ENCODE measurements at regions not wholly inside any gene's neighbourhood (a gene's known extent, or its start where the extent isn't known, plus 50 kb on each side); places are given as distances from the start of the nearest gene placed in this dataset.

- TF ChIP-seq EZH2 (IDR thresholded peaks at IDR 0.05; ENCODE audit: borderline replicate concordance, low read depth, low read length, poor library complexity, severe bottlenecking), result no peak
- TF ChIP-seq CTCF (conservative IDR thresholded peaks at IDR 0.05; ENCODE audit: low read depth, low read length), result no peak
- H3K27ac ChIP-seq (ENCODE audit: low read depth, low read length, poor library complexity, severe bottlenecking), result no peak overlapping the region
- BruUV-seq (replicated peaks), result no TSS peak
These were observed 120.4 kb upstream of the DUSP21 start for GRCh38 chrX:44723426-44723825.

GRCh38 chrX:44708470-44708869 lies 135.4 kb upstream of the DUSP21 start:
- DNase-seq (ENCODE audit: low spot score), result no peak
- Histone ChIP-seq H3K4me1 (ENCODE audit: insufficient read depth, low read length, poor library complexity, severe bottlenecking) (peaks cover 4% of the 10 kb centered on the region), H3K36me3 (ENCODE audit: insufficient read depth, low read length, poor library complexity, severe bottlenecking) (no peaks in the 10 kb centered on the region), H3K9me3 (ENCODE audit: low read depth, low read length, poor library complexity, severe bottlenecking) (no peaks in the 10 kb centered on the region), H3K27ac (ENCODE audit: low read depth, low read length, poor library complexity, severe bottlenecking) (no peak overlapping the region), H3K27me3 (replicated peaks; ENCODE audit: insufficient read depth, low read depth, low read length, poor library complexity) (no peaks in the 10 kb centered on the region), H3K4me3 (ENCODE audit: low read depth, low read length, poor library complexity, severe bottlenecking) (no peak overlapping the region)
- ChIA-PET CTCF (no interaction called here), POLR2A (ENCODE audit: low non-redundant PET) (no interaction called here)
- intact Hi-C loops (cut with micrococcal nuclease; ENCODE audit: unreplicated experiment), result no loop called here
- no peak for TF ChIP-seq CTCF (conservative IDR thresholded peaks at IDR 0.05; ENCODE audit: low read depth, low read length)
- TF ChIP-seq EZH2 (IDR thresholded peaks at IDR 0.05; ENCODE audit: borderline replicate concordance, low read depth, low read length, poor library complexity, severe bottlenecking), result no peak
- BruUV-seq (replicated peaks), result no TSS peak

More at GRCh38 chrX:44723426-44723825, 120.4 kb upstream of the DUSP21 start:
- Histone ChIP-seq H3K4me3 (ENCODE audit: low read depth, low read length, poor library complexity, severe bottlenecking) (no peak overlapping the region), H3K9me3 (ENCODE audit: low read depth, low read length, poor library complexity, severe bottlenecking) (no peaks in the 10 kb centered on the region), H3K4me1 (ENCODE audit: insufficient read depth, low read length, poor library complexity, severe bottlenecking) (no peaks in the 10 kb centered on the region), H3K36me3 (ENCODE audit: insufficient read depth, low read length, poor library complexity, severe bottlenecking) (no peaks in the 10 kb centered on the region), H3K27me3 (replicated peaks; ENCODE audit: insufficient read depth, low read depth, low read length, poor library complexity) (no peaks in the 10 kb centered on the region)
- CTCF ChIA-PET, result no interaction called here
- no peak for DNase-seq (ENCODE audit: low spot score)
- intact Hi-C loops (cut with micrococcal nuclease; ENCODE audit: unreplicated experiment), result no loop called here
- POLR2A ChIA-PET (ENCODE audit: low non-redundant PET), result no interaction called here

GRCh38 chrX:44705817-44706551 lies 137.8 kb upstream of the DUSP21 start:
- DNase-seq (ENCODE audit: low spot score), result no peak
- ChIA-PET POLR2A (ENCODE audit: low non-redundant PET) (no interaction called here), CTCF (no interaction called here)
- no peak for TF ChIP-seq EZH2 (IDR thresholded peaks at IDR 0.05; ENCODE audit: borderline replicate concordance, low read depth, low read length, poor library complexity, severe bottlenecking)
- no peak for TF ChIP-seq CTCF (conservative IDR thresholded peaks at IDR 0.05; ENCODE audit: low read depth, low read length)
- no peaks in the 10 kb centered on the region for H3K27me3 ChIP-seq (replicated peaks; ENCODE audit: insufficient read depth, low read depth, low read length, poor library complexity)
- H3K4me1 ChIP-seq (ENCODE audit: insufficient read depth, low read length, poor library complexity, severe bottlenecking), result peaks cover 4% of the 10 kb centered on the region
- BruUV-seq (replicated peaks), result no TSS peak
- intact Hi-C loops (cut with micrococcal nuclease; ENCODE audit: unreplicated experiment), result no loop called here
- H3K9me3 ChIP-seq (ENCODE audit: low read depth, low read length, poor library complexity, severe bottlenecking), result no peaks in the 10 kb centered on the region
- H3K36me3 ChIP-seq (ENCODE audit: insufficient read depth, low read length, poor library complexity, severe bottlenecking), result no peaks in the 10 kb centered on the region
- no peak overlapping the region for H3K4me3 ChIP-seq (ENCODE audit: low read depth, low read length, poor library complexity, severe bottlenecking)
- H3K27ac ChIP-seq (ENCODE audit: low read depth, low read length, poor library complexity, severe bottlenecking), result no peak overlapping the region
